ENCODE measurements at regions not wholly inside any gene's neighbourhood (a gene's known extent, or its start where the extent isn't known, plus 50 kb on each side); places are given as distances from the start of the nearest gene placed in this dataset.
A peak's percentile ranks its signal among the peaks of the same experiment; 100 is the strongest.

DNA sequence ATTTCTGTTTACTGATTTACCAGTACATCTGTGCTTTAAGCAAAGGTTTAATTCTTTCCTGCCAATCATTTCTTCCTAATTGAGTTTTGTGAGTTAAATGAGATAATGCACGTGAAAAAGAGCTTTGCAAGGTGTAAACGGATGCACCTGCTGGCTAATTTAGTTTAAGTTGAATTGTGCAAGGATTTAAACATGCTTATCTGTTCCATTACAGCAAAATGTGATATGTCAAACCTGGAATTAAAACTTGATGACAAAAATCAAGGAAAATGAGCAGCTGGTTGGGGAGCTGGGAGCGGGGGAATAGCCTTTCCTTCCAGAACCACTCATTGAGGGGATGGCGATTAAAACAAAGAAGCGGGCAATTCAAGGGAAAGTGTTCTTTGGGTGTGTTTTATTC lies 155.0 kb upstream of the CTTNBP2 start:
- DNase-seq, result no peak

DNA sequence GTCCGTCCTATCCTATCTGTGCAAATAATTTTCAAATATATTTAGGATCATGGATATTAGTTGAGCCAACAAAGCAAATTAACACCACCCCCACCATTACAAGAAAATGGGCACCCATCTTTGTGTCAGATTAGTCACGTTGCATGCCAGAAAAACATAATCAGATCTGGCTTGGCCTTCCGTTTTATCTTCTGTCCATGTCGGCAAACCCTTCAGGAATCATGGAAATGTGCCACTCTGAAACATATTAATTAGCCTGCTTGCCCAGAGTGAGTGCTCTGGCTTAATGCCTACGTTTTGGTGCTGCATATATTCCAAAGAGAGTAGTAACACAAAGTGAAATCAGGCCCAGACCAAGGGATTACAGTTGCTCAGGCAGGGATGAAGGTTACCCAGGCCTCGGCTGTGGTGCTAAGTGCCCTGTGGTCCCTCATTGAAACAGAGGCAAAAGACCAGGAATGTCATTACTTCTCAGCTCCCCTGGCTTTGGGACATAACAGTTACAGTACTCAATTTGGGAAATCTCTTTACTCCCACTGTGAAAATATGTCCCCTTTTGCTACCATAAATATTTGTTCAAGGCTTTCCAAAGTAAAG lies 154.0 kb upstream of the LSM8 start:
- no peak for DNase-seq

DNA sequence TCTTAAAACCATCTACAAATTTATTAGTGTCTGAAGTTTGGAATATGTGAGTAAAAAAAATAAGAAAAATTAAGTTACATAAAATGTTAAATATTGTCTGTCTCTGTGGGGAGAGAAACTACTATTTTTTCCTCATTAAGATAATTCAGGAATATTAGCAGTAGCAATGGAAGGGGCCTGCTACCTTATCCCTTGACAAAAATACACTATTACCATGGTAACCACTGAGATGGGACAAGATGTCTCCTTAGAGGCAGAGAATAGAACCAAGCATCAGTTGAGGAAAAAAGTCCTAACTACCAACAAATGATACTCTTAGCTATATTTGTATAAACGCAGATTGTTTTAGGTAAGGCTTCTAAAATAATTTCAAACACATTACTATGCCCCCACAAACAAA lies 150.7 kb upstream of the LSM8 start:
- DNase-seq, result no peak

DNA sequence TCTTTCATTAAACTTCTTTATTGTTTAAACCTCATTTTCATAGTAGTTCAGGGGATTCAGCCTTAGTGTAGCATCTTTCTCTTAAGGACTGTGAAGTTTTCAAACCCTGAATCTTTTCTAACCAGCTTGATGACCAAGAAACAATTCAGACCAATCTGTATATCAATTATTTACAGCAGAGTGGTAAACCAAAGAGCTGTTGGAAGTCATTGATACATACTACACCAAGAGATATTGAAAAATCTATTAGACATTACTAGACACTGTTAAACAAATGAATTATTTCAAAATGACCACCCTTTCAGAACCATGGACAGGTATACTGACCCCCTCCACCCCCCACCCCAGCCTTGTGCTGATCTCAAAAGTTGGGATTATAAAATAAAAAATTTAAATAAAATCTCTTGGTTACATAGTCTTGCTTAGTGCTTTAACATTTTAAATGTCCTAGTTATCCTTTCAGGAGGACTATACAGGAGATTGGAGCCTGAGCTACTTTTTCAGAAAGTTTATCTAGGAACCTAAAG lies 143.9 kb upstream of the LSM8 start:
- DNase-seq, result no peak

DNA sequence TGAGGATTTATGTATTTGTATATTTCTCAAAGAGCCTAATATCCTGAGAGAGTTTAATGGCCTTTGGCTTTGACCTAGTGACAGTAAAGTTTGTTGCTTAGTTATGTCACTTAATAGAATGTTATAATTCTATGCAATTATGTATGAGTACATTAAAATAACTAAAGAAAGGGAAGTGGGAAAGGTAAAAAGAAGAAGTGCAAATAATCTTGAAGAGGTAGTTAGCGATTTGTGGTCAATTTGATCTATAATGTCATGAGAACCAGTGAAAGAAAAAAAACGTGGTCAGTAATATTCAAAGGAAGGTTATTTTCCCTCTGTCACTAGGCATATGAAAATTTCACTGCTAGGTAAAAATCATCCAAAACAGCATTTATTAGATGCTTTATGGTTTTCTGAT lies 143.4 kb upstream of the LSM8 start:
- no peak for DNase-seq

DNA sequence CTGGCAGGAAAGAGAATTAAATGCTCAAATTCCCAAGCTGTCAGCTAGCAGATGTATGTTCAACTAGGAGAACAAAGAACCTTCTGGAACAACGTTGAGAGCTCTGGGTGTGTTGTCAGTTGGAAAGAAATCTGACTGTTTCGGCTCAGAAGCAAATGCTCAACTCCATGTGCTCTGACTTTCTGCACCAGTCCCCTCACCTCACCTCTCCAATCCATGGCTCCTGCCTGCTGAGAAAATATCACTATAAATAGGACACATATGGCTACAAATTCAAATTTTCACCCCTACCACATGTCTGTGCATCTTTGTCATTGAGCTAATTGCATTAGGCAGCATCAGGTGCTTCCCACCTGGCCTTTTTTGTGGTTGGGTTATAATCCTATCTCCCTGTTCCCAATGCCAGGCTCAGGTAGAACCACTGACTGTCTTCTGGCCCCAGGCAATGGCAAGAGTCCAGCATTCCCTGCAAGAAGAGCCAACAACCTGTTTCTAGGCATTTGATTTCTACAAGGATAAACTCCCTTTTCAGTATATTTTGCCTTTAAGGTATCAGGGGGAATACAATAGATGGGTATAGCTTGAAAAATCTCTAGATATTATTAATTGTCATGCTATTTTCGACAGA lies 142.6 kb upstream of the LSM8 start:
- peak; percentile 42 for DNase-seq

DNA sequence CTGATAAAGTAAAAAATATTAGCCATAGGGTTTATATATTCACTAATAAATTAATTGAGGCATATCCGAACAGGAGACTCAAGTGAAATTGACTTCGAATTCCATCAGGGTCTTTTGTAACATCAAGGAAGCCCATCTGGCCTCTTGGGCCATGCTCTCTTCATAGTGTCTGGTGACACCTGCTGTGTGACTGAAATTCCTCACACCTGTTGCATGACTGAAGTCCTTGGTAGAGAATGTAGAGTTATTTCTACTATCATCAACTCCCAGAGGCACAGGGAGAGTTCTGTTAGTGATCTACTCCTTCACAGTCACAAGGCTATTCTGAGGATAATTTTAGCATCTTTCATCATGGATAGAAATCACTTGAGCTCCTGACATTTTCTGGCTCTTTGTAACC lies 138.3 kb upstream of the LSM8 start:
- no peak for DNase-seq

DNA sequence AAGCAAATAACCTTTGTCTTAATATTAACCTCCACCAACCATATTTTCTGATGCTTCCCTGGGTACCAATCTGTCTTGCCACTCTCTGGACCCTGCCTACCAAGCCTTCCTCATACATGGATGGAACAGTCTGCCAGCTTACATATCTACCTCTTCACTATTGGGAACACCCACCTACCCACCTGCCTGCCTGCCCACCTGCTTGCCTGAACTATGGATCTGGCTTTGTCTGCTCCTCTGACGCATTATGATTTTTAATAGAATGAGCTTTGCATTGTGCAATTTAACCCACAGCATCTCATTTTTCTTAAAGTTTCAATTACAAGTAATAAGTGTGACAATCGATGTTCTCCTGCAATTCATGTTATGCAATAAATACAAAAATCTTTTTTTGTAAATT lies 137.9 kb upstream of the LSM8 start:
- DNase-seq, result no peak

DNA sequence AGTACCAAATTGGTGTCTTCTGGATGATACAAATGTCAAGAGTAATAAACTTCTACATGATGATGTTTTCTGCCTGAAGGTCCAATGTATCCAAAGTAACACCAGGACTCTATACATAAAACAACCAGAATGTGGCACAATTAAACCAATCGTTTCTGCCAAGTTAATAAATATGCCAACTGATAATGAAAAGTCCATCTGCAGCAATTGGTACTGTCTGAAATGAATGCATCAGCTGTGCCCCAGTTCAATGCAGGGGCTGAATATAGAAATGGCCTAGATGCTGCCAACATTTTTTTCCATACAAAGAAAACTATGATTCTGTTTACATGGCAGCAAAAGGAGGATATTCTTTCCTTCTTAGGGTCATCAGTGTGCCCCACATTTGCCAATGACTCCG lies 137.2 kb upstream of the LSM8 start:
- no peak for DNase-seq

DNA sequence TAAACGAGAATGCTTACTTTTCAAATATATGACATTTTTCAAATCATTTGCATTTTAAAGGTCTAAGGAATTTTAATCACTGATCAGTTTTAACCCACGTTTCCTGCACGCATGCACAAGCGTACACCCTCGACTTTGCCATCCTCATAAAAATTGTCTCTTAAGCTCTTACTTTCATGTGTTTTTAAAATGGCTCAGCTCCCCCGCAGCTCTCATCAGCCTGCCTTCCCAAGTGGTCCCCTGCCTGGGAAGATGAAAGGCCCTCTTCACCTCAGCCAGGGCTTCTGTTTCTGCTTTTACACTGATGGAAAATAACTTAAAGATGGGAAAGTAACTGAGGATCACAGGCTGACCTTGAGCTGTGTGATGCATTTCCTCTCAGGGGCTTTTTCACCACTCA lies 131.6 kb upstream of the LSM8 start:
- peak; percentile 36 for DNase-seq

DNA sequence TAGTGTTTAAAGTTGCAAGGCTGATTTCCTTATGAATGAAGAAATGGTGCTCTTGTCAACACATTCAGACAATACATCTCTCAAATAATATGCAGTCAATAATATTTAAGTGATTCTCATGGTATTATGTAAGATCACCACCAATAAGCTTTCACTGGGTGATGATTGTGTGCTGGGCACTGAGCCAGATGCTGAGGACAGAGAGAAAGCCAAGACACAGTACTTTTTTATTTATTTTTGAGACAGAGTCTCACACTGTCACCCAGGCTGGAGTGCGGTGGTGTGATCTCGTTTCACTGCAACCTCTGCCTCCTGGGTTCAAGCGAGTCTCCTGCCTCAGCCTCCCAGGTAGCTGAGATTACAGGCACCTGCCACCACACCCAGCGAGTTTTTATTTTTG lies 130.6 kb upstream of the LSM8 start:
- peak; percentile 48 for DNase-seq

DNA sequence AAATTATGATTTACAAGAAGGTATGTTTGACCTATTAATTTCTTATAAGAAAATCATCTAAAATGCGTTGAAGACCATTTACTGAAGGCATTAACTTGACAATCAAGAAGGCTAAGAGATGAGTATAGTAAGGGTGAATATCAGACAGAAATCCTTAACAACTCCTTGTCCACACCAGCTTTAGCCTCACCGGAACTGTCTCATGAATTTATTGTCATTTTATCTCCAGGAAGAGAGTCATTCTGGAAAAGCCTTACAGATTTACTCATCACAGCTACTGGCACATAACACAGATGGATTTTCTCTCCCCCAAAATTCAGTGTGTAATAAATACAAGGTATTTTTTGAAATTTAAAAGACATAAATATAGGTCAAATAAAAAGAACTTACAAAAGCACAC lies 129.4 kb upstream of the LSM8 start:
- DNase-seq, result no peak

DNA sequence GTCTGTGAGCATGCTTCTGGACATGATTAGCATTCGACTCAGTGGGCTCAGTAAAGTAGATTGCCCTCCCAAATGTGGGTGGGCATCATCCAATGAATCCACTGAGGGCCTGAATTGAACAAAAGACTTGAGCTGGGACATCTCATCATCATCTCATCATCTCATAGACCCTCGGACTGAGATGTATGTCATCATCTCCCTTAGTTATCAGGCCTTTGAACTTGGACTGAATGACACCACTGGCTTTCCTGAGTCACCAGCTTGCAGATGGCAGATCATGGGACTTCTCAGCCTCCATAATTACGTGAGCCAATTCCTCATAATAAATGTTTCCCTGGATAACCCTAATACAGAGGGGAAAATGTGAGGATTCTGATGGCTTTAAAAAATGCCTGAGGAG lies 128.3 kb upstream of the LSM8 start:
- DNase-seq, result no peak

DNA sequence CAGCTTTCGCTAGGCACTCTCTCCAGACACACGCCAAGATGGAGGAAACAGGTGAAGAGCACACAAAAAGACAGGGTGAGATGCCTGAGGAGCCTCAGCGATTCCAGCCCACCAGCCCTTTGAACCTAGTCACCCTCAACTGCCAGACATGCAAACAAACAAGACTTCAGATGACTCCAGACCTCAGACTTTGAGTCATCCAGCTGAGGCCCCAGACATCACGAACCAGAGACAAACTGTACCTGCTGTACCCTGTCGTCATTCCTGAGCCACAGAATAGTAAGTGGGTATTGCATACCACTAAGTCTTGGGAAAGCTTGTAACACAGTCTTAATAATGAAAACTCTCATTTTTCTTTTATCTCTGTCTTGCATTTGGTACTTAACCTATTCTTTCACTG lies 126.6 kb upstream of the LSM8 start:
- DNase-seq, result no peak

DNA sequence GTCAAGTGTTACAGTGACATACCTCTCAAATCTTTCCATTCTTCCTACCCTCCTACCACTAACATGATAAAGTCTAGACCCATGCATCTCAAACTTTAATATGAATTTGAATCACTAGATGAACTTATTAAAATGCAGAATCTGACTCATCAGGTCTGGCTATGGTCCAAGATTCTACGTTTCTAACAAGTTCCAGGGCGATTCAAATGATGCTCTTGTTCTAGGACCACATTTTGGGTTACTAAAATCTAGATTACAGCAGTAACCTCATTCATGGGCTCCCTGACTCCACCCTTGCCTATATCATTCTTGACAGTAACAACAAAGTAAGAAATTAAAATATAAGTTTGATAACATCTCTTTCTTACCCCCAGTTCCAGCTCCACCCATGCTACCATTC lies 124.8 kb upstream of the LSM8 start:
- DNase-seq, result no peak

DNA sequence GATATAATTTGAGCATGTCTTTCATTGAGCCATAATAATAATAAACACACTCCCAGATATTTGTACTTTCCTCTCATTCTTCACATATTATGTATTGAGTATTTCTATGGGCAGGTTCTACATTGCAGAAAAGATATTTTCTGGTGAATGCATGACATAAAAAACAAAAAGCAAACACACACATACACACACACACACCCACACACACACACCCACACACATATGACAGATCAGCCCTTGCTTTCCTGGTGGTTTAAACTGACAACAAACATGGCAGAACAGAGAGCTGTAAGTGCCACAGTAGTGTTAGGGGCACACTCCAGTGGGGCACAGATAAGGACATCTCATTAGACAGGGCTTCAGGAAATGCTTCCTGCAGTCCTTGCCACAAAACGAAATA lies 123.3 kb upstream of the LSM8 start:
- DNase-seq, result no peak

DNA sequence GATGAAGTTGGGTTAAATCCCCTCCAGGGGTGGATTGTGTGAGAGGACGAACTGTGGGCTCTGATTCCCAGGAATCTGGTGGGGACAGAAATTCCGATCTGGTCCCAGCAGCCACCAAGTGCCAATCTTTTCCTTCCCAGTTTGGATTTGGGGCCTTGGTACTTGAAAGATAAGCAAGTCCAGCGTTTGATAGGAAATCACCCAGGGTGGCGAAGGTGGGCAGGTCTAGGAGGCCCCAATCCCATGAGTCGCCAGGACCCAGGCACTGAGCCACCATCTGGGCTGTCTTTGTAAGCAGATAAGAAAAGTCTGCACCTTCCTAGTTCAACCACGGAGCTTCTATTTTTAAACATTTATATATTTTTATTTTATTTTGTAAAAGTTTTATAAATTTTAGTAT lies 122.6 kb upstream of the LSM8 start:
- no peak for DNase-seq

DNA sequence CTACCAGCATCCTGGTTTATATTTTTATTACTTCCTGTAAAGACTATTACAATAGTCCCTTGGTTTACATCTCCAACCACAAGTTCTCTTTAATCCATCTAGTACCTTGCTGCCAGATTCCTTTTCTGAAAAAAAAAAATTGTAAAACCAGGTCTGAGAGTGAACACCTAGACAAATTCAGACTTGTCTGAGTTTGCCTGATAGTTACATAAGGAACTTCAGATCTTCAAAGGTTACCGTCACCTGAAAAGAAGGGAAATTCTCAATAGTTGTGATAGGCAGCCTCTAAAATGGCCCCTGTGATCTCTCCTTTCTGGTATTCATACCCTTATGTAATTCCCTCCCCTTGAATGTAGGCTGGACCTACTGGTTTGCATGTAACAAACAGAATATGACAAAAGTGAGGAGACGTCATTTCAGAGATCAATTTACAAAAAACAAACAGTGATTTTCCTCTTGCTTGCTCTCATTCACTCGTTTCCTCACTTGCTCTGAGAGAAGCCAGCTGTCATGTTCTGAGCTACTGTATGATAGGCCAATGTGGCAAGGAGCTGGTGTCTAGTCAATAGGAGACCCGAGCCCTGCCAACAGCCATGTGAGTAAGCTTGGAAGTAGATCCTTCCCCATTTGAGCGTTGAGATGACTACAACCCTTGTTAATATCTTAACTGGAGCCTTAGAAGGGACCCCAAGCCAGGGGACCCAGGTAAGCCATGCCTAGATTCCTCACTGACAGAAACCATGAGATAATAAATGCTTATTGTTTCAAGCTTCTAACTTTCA lies 110.9 kb upstream of the LSM8 start:
- no peak for DNase-seq

DNA sequence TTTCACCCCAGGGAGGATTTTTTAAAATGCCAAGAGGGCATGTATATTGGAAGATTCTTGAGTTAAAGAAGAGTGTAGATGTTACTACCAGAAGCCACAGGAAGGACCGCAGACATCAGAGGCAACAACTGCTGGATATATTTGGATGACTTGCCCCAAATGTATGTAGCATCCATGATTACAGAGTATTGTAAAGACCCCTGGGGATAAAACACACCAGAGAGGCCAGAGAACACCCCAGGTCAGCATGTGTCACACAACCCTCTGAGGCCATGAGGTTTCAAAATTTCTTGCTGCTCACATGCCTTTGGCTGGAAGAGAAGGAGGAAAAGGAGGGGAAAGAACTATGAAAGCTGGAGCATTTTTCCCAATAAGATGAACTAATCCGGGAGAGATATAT lies 108.0 kb upstream of the LSM8 start:
- DNase-seq, result no peak

DNA sequence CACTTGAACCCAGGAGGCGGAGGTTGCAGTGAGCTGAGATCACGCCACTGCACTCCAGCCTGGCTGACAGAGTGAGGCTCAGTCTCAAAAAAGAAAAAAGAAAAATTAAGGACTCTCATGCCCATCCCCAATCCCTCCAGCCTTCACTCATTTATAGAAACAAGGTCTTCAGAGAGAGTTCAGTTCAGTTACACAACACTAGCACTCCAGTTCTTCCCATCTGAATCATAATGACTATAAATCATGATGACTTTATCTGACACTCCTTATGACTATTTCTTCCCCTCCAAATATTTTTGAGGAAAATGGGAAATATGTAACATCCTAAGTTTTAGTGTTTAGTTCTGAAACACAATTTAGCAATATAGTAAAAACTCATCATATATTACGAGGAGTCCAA lies 107.4 kb upstream of the LSM8 start:
- no peak for DNase-seq

DNA sequence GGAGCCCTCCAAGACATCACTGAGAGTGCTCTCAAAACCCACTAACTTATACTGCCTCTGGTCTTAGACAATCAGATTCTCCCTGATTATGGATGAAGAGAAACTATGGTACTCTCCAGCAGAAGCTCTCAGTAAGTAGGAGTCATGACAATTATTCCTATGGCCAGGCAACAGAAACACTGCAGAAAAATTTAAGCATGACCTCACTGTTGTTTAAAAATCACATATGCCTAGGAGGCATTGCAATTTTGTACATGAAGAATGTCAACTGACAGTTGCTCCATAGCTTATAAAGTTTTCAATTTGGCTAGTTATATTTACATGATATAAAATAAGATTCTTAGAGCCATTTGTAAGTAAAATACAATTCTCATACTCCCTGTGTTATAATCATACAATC lies 105.9 kb upstream of the LSM8 start:
- no peak for DNase-seq

DNA sequence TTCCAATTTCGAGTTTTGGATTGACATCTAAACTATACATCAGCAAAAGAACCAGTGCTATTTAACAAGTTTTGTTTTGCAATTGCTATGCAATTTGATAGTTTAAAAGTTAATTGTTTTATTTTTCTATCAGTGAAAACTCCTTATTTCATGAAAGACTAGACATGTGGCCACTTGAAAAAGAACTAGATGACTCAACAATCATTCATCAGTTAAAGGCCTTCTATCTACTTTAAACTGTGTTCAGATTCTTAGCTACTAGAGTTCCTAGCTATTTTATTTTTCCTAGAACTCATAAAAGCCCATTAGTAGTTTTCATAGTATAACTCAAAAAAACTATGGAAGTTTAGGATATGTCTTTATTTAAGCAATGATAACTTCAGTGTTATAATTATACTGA lies 104.6 kb upstream of the LSM8 start:
- DNase-seq, result no peak

DNA sequence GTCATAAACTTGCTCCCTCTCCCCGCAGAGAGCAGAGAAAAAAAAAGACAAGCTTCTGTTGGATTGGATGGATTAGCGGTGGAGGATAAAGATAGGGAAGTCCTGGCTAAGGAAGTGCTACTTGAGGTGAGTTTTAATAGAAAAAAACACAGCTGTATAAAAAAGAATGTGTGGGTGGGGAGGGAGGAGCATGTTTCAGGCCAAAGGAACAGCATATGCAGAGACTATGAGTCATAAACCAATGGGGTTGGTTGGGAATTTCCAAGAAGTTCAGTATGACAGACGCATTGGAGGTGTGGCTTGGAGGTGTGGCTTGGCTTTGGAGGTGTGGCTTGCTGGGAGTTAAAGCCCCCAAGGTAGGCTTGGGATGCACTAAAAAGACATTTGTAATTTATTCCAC lies 103.0 kb upstream of the LSM8 start:
- no peak for DNase-seq

DNA sequence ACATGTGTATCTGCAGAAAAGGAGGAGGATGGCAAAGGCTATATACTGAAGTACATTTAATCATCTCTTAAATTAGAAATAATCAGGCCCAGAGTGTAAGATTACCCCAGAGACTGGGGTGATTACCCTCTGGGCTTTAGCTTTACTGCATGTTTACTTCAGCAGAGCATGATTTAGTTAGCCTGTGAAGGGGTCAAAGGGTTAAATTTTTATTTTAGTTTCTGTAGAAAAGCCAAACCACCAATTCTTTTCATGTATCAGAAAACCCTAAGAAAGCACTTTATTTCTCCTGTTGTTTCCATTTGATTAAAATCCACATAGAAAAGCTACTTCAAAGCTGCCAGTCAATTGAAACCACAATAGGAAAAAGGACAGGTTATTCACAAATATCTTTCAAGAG lies 101.5 kb upstream of the LSM8 start:
- no peak for DNase-seq

DNA sequence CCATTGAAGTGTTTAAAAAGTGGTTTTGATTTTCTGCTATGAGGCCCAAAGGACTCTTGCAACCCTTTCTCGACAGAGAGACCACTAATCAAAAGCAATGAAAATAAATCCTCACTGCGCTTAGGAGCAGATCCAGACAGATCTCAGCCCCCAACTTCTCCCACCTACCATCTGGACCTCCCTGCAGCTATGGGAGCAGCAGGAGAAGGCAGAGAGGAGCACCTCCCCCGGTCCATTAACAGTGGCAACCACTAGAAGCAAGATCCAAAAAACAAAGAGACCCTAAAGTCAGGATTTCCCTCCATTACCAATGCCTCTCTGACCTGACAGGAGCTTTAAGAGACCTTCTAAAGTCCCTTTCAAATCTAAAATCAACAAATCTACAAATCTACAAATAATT lies 99.0 kb upstream of the LSM8 start:
- no peak for DNase-seq
